Neural progenitor cell (in vitro differentiated cells): ENCODE measurements at regions not wholly inside any gene's neighbourhood (a gene's known extent, or its start where the extent isn't known, plus 50 kb on each side); places are given as distances from the start of the nearest gene placed in this dataset.

Experiments
- CTCF ChIP-seq: fragments of 200-600 bp; sonication (generic); IDR thresholded peaks from 2 replicates; pipeline ENCODE4 v1.5.1; 2017; ENCODE audit warnings: antibody characterized with exemption, mild to moderate bottlenecking
- EZH2 ChIP-seq: fragments of 200-600 bp; sonication (generic); IDR thresholded peaks from 2 replicates; pipeline ENCODE4 v1.6.1; 2017; ENCODE audit warnings: antibody characterized with exemption, mild to moderate bottlenecking, moderate library complexity

- TF ChIP-seq EZH2 = no peak
- TF ChIP-seq CTCF = no peak
These were observed 165.7 kb upstream of the IRX1 start for GRCh38 chr5:3429962-3430361.
